GM23248 (cell line): ENCODE measurements at regions not wholly inside any gene's neighbourhood (a gene's known extent, or its start where the extent isn't known, plus 50 kb on each side); places are given as distances from the start of the nearest gene placed in this dataset.

Source experiments
- EZH2 ChIP-seq: fragments of 200-600 bp; sonication (generic); IDR thresholded peaks from 2 replicates; pipeline ENCODE4 v1.6.1; 2018; ENCODE audit warnings: antibody characterized with exemption, mild to moderate bottlenecking; ENCODE audit not compliant: insufficient read depth, poor library complexity, severe bottlenecking
- EZH2phosphoT487 ChIP-seq: fragments of 200-600 bp; sonication (generic); IDR thresholded peaks from 2 replicates; pipeline ENCODE4 v1.6.1; 2018; ENCODE audit warnings: antibody characterized with exemption, moderate library complexity, mild to moderate bottlenecking, low read depth; ENCODE audit not compliant: insufficient read depth

- TF ChIP-seq EZH2phosphoT487 (no peak), EZH2 (no peak)
These were observed 261.9 kb upstream of the SUCLG2 start for GRCh38 chr3:67916353-67916752.
